ENCODE measurements at regions not wholly inside any gene's neighbourhood (a gene's known extent, or its start where the extent isn't known, plus 50 kb on each side); places are given as distances from the start of the nearest gene placed in this dataset.
"Not testable (repeated sequence)": the region's sequence is repeated elsewhere in the genome, so short reads cannot be mapped to it uniquely, and the experiment has no call there.

DNA sequence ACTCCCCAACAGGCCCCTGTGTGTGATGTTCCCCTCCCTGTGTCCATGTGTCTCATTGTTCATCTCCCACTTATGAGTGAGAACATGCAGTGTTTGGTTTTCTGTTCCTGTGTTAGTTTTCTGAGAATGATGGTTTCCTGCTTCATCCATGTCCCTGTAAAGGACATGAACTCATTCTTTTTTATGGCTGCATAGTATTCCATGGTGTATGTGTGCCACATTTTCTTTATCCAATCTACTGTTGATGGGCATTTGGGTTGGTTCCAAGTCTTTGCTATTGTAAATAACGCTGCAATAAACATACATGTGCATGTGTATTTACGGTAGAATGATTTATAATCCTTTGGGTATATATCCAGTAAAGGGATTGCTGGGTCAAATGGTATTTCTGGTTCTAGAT, 72.7 kb upstream of the GNG12 start:
- H3K27me3 ChIP-seq (ENCODE audit: control insufficient read depth in 1 of 2, insufficient read depth in 2 of 2, low read length in 2 of 2); H3K27ac ChIP-seq (ENCODE audit: low read length); H3K4me3 ChIP-seq (ENCODE audit: low read length in 2 of 2); H3K9ac ChIP-seq (ENCODE audit: low read length in 2 of 2); H3K4me1 ChIP-seq (ENCODE audit: control insufficient read depth, insufficient read depth, low read length); H3K9me3 ChIP-seq (ENCODE audit: control insufficient read depth in 2 of 2, low read length in 2 of 2); H3K36me3 ChIP-seq (ENCODE audit: control insufficient read depth in 2 of 2, insufficient read depth in 2 of 2, low read length in 2 of 2): not testable (repeated sequence)

DNA sequence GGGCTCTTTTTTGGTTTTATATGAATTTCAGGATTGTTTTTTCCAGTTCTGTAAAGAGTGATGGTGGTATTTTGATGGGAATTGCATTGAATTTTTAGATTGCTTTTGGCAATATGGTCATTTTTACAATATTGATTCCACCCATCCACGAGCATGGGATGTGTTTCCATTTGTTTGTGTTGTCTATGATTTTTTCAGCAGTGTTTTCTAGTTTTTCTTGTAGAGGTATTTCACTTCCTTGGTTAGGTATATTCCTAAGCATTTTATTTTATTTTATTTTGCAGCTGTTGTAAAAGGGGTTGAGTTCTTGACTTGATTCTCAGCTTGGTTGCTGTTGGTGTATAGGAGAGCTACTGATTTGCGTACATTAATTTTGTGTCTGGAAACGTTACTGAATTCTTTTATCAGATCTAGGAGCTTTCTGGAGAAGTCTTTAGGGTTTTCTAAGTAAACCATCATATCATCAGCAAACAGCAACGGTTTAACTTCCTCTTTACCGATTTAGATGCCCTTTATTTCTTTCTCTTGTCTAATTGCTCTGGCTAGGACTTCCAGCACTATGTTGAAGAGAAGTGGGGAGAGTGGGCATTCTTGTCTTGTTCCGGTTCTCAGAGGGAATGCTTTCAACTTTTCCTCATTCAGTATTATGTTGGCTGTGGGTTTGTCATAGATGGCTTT, 69.4 kb upstream of the GNG12 start:
- H3K36me3 ChIP-seq (ENCODE audit: control insufficient read depth in 2 of 2, insufficient read depth in 2 of 2, low read length in 2 of 2); H3K4me1 ChIP-seq (ENCODE audit: control insufficient read depth, insufficient read depth, low read length); H3K27ac ChIP-seq (ENCODE audit: low read length): not testable (repeated sequence)

DNA sequence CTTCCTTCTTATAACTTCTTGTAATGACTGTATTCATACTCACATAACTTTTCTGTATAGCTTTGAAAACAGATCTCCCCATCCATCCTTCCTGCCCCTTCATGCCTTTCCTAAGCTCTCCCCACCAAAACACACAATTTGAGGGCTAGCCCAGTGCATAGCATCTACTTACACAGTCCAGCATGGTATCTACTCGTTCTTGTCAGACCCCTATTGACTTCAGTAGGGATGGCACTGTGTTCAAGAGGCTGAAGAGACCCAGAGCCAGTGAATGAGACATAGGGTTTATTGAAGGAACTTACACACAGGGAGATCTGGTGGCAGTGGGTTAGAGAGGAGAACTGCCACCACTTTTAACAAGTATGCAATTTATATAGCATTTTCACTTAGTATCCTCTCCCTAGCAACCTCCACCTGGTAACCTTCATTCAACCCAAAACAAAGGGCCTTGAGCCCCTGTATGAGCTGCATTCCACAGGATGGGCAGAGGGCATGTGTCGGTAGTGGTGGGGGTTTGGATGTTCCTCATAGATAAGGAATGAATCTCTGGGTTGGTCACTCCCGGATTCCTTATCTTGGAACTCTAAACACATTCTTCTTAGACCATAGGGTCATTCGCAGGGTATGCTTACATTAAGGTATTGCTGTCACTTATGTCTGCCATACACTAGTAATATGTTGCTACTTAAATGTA, 64.9 kb upstream of the GNG12 start:
- Histone ChIP-seq H3K9ac (ENCODE audit: low read length in 2 of 2) (no peak overlapping the region), H3K27me3 (ENCODE audit: control insufficient read depth in 1 of 2, insufficient read depth in 2 of 2, low read length in 2 of 2) (no peaks in the 10 kb centered on the region), H3K36me3 (ENCODE audit: control insufficient read depth in 2 of 2, insufficient read depth in 2 of 2, low read length in 2 of 2) (no peaks in the 10 kb centered on the region), H3K9me3 (ENCODE audit: control insufficient read depth in 2 of 2, low read length in 2 of 2) (no peaks in the 10 kb centered on the region), H3K4me3 (ENCODE audit: low read length in 2 of 2) (no peak overlapping the region), H3K4me1 (ENCODE audit: control insufficient read depth, insufficient read depth, low read length) (no peaks in the 10 kb centered on the region), H3K27ac (ENCODE audit: low read length) (no peak overlapping the region)

More for the DNA sequence above, 69.4 kb upstream of the GNG12 start:
- H3K9me3 ChIP-seq (ENCODE audit: control insufficient read depth in 2 of 2, low read length in 2 of 2); H3K9ac ChIP-seq (ENCODE audit: low read length in 2 of 2); H3K4me3 ChIP-seq (ENCODE audit: low read length in 2 of 2); H3K27me3 ChIP-seq (ENCODE audit: control insufficient read depth in 1 of 2, insufficient read depth in 2 of 2, low read length in 2 of 2): not testable (repeated sequence)

DNA sequence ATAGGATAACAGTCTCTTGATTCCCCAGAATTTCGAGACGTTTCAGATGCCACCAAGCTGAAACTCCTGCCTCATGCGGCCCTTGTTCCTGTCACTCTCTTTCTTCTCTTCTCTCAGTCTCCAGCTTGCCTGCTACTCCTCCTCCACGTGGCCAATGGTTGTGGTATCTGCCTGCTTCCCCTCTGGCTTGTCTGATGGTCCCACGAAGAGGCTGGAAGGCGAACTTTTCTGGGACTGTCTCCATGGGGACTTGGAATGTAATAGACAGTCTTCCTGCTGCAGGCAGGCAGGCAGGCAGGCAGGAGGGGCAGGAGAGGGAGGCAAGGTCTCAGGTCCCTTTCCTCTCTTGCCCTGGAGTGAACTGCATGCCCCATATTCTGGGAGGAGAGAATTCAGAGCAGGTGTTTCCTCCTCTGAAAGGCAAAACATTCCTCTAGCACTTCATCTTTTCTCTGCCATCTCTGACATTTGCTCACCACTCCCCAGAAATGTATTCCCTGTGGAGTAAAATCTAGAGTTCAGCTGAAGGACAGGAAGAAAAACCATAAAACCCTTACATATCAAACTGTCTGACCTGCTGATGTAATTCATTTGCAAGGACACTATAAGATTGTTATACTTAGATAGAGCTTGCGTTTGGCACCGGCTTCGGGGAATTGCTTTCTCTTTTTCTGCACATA, 64.1 kb upstream of the GNG12 start:
- Histone ChIP-seq H3K36me3 (ENCODE audit: control insufficient read depth in 2 of 2, insufficient read depth in 2 of 2, low read length in 2 of 2) (no peaks in the 10 kb centered on the region), H3K4me3 (ENCODE audit: low read length in 2 of 2) (no peak overlapping the region), H3K9ac (ENCODE audit: low read length in 2 of 2) (no peak overlapping the region), H3K9me3 (ENCODE audit: control insufficient read depth in 2 of 2, low read length in 2 of 2) (no peaks in the 10 kb centered on the region), H3K27me3 (ENCODE audit: control insufficient read depth in 1 of 2, insufficient read depth in 2 of 2, low read length in 2 of 2) (no peaks in the 10 kb centered on the region), H3K27ac (ENCODE audit: low read length) (no peak overlapping the region), H3K4me1 (ENCODE audit: control insufficient read depth, insufficient read depth, low read length) (no peaks in the 10 kb centered on the region)

DNA sequence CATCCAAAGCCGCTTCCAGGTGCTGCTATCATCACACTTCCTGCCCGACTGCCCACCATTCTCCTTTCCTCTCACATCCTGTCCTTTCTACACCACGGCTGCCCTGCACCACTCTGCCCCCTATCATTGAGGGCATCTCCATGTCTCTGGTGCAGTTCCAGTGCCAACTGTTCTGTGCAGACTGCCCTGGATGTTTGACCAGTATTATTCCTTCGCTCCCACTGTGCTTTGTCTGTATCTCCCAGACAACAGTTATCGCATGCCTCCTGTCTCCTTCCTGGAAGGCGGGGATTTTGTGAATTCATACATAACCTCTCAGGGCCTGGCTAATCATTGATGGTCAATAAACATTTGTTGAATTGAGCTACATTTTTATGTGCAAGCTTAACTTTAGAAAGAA, 63.6 kb upstream of the GNG12 start:
- no peak overlapping the region for H3K4me3 ChIP-seq (ENCODE audit: low read length in 2 of 2)
- no peak overlapping the region for H3K9ac ChIP-seq (ENCODE audit: low read length in 2 of 2)
- H3K27me3 ChIP-seq (ENCODE audit: control insufficient read depth in 1 of 2, insufficient read depth in 2 of 2, low read length in 2 of 2), result no peaks in the 10 kb centered on the region
- no peaks in the 10 kb centered on the region for H3K4me1 ChIP-seq (ENCODE audit: control insufficient read depth, insufficient read depth, low read length)
- no peaks in the 10 kb centered on the region for H3K36me3 ChIP-seq (ENCODE audit: control insufficient read depth in 2 of 2, insufficient read depth in 2 of 2, low read length in 2 of 2)
- H3K27ac ChIP-seq (ENCODE audit: low read length), result no peak overlapping the region
- H3K9me3 ChIP-seq (ENCODE audit: control insufficient read depth in 2 of 2, low read length in 2 of 2), result no peaks in the 10 kb centered on the region

DNA sequence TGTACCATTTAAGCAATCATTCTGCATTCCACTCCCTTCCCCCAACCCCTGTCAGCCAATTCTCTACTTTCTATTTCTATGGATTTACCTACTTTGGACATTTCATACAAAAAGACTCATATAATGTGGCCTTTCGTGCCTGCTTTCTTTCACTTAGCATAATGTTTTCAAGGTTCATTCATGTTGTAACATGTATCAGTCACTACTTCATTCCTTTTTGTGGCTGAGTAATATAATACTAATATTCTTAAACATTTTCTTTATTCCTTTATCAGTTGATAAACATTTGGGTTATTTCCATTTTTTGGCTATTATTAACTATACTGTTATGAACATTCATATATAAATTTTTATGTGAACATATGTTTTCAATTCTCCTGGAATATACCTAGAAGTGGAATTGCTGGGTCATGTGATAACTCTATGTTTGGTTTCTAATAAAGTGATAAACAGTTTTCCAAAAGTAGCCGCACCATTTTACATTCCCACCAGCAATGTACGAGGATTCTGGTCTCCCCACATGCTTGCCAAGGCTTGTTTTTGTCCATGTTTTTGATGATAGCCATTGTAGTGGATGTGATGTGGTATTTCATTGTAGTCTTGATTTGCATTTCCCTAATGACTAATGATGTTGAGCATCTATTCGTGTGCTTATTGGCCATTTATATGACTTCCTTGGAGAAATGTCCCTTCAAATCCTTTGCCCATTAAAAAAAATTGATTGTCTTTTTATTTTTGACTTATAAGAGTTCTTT, 61.9 kb upstream of the GNG12 start:
- Histone ChIP-seq H3K4me1 (ENCODE audit: control insufficient read depth, insufficient read depth, low read length) (no peaks in the 10 kb centered on the region), H3K9ac (ENCODE audit: low read length in 2 of 2) (no peak overlapping the region), H3K27ac (ENCODE audit: low read length) (no peak overlapping the region), H3K27me3 (ENCODE audit: control insufficient read depth in 1 of 2, insufficient read depth in 2 of 2, low read length in 2 of 2) (no peaks in the 10 kb centered on the region), H3K4me3 (ENCODE audit: low read length in 2 of 2) (no peak overlapping the region), H3K36me3 (ENCODE audit: control insufficient read depth in 2 of 2, insufficient read depth in 2 of 2, low read length in 2 of 2) (no peaks in the 10 kb centered on the region), H3K9me3 (ENCODE audit: control insufficient read depth in 2 of 2, low read length in 2 of 2) (no peaks in the 10 kb centered on the region)

DNA sequence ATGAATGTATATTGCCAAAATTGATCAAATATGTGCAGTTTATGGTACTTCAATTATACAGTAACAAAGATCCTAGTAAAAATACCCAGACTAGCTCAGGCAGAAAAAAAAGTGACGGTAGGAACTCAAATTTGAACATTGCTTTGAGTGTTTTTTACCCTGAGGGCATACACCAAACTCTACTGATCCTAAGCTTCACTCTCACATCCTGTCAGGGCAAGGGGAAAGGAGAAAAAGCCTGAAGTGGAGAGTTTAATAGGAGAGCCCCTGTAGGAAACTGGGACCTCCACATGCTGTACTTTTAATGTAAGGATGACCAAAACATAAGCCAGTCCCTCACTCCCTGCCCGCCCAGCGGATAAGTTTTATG, 59.8 kb upstream of the GNG12 start:
- no peak overlapping the region for H3K9ac ChIP-seq (ENCODE audit: low read length in 2 of 2)
- H3K4me1 ChIP-seq (ENCODE audit: control insufficient read depth, insufficient read depth, low read length), result no peaks in the 10 kb centered on the region
- H3K27me3 ChIP-seq (ENCODE audit: control insufficient read depth in 1 of 2, insufficient read depth in 2 of 2, low read length in 2 of 2), result no peaks in the 10 kb centered on the region
- H3K9me3 ChIP-seq (ENCODE audit: control insufficient read depth in 2 of 2, low read length in 2 of 2), result no peaks in the 10 kb centered on the region
- no peak overlapping the region for H3K27ac ChIP-seq (ENCODE audit: low read length)
- no peaks in the 10 kb centered on the region for H3K36me3 ChIP-seq (ENCODE audit: control insufficient read depth in 2 of 2, insufficient read depth in 2 of 2, low read length in 2 of 2)
- H3K4me3 ChIP-seq (ENCODE audit: low read length in 2 of 2), result no peak overlapping the region

DNA sequence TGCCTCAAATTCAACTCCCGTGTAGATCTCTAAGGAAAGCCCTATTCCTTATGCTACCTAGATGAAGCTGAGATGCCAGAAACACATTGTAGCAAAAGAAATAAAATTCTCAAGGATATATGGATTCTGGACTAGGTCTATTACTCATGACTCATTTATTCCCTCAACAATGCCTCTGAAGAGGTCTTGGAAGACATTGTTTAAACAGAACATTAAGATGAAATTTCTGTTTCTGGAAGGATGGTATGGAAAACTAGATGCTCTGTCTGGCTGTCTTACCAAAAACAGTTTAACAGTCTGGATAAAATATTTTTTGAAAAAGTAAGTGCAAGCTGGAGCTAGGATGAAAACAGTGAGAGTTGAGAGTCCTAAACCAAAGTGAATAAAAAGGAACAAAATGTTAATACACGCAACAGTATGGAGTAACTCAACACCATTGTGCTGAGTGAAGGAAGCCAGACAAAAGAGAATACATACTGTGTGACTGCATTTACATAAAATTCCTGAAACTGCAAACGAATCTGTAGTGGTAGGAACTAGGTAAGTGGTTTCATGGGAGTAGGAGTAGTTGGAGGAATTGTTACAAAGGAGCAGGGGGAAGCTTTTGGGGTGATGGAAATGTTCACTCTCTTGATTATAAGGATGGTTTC, 59.3 kb upstream of the GNG12 start:
- Histone ChIP-seq H3K4me1 (ENCODE audit: control insufficient read depth, insufficient read depth, low read length) (no peaks in the 10 kb centered on the region), H3K27me3 (ENCODE audit: control insufficient read depth in 1 of 2, insufficient read depth in 2 of 2, low read length in 2 of 2) (no peaks in the 10 kb centered on the region), H3K9me3 (ENCODE audit: control insufficient read depth in 2 of 2, low read length in 2 of 2) (no peaks in the 10 kb centered on the region), H3K4me3 (ENCODE audit: low read length in 2 of 2) (no peak overlapping the region), H3K9ac (ENCODE audit: low read length in 2 of 2) (no peak overlapping the region), H3K36me3 (ENCODE audit: control insufficient read depth in 2 of 2, insufficient read depth in 2 of 2, low read length in 2 of 2) (no peaks in the 10 kb centered on the region), H3K27ac (ENCODE audit: low read length) (no peak overlapping the region)

DNA sequence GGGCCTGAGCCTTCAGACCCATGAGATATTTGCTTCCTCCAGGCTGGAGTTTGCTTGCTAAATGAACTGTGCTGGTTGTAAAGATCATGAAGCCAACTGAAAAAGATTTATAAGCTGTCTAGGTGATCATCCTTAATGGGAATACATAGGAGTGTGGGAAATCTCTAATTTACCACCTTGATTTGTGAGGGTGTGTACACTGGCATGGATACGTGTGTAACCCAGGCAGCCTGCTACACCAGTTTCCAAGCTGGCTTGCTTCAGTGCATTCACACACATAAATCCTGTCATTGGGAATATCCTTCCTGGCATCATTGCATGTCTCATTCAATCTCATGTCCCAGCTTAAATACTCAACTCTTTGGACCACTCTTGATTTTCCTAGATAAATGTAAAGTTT, 57.6 kb upstream of the GNG12 start:
- no peaks in the 10 kb centered on the region for H3K27me3 ChIP-seq (ENCODE audit: control insufficient read depth in 1 of 2, insufficient read depth in 2 of 2, low read length in 2 of 2)
- H3K9ac ChIP-seq (ENCODE audit: low read length in 2 of 2), result no peak overlapping the region
- no peak overlapping the region for H3K27ac ChIP-seq (ENCODE audit: low read length)
- H3K36me3 ChIP-seq (ENCODE audit: control insufficient read depth in 2 of 2, insufficient read depth in 2 of 2, low read length in 2 of 2), result no peaks in the 10 kb centered on the region
- no peaks in the 10 kb centered on the region for H3K9me3 ChIP-seq (ENCODE audit: control insufficient read depth in 2 of 2, low read length in 2 of 2)
- H3K4me3 ChIP-seq (ENCODE audit: low read length in 2 of 2), result no peak overlapping the region
- H3K4me1 ChIP-seq (ENCODE audit: control insufficient read depth, insufficient read depth, low read length), result no peaks in the 10 kb centered on the region

DNA sequence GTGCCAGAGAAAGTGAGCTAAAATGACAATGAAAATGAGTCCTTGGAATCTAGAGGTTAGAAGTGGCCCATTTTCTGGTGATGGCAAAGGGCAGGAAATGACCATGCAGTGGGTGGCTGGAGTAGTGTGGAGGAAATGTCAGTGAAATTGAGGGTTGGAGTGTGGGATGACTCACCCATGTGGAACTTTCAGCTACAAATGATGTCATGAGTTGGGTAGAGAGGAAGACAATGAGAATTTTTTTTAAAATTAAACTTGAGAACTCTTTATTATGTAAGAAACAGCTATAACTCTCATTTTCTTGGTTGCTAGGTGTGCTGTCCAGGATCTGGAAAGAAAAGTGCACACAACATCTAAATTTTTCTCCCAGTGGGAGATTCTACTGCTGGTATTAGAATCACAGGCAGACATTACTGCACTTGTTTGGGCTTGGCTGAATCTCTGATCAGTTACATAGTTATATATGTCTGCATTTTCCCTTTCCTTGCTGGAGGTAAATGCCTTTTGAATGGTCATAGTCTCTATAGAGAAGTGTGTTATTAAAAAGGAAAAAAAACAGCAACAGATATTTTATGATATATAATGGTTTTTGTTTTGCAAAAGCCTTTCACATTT, 56.8 kb upstream of the GNG12 start:
- H3K36me3 ChIP-seq (ENCODE audit: control insufficient read depth in 2 of 2, insufficient read depth in 2 of 2, low read length in 2 of 2), result no peaks in the 10 kb centered on the region
- H3K4me1 ChIP-seq (ENCODE audit: control insufficient read depth, insufficient read depth, low read length), result no peaks in the 10 kb centered on the region
- no peaks in the 10 kb centered on the region for H3K9me3 ChIP-seq (ENCODE audit: control insufficient read depth in 2 of 2, low read length in 2 of 2)
- H3K27me3 ChIP-seq (ENCODE audit: control insufficient read depth in 1 of 2, insufficient read depth in 2 of 2, low read length in 2 of 2), result no peaks in the 10 kb centered on the region
- no peak overlapping the region for H3K9ac ChIP-seq (ENCODE audit: low read length in 2 of 2)
- no peak overlapping the region for H3K27ac ChIP-seq (ENCODE audit: low read length)
- H3K4me3 ChIP-seq (ENCODE audit: low read length in 2 of 2), result no peak overlapping the region
